HCT116 (cell line): ENCODE measurements at regions not wholly inside any gene's neighbourhood (a gene's known extent, or its start where the extent isn't known, plus 50 kb on each side); places are given as distances from the start of the nearest gene placed in this dataset.

Source experiments
- ATF3 ChIP-seq: IDR thresholded peaks from 2 replicates; pipeline ENCODE4 v1.6.1; 2012
- CTCF ChIP-seq, 3 experiments: fragments of 200-600 bp in 1 of 3; sonication (generic) in 1 of 3; IDR thresholded peaks in 2 of 3; conservative IDR thresholded peaks in 1 of 3; 2 replicates each; pipeline ENCODE4 v1.5.1; 2012 to 2017; ENCODE audit warnings: low read depth in 2 of 3, low read length in 2 of 3, antibody characterized with exemption in 1 of 3, borderline replicate concordance in 1 of 3, control low read depth in 1 of 3, mild to moderate bottlenecking in 1 of 3, mixed read lengths in 1 of 3, mixed run types in 1 of 3, moderate library complexity in 1 of 3; ENCODE audit not compliant: insufficient read depth in 1 of 3
- EZH2 ChIP-seq: fragments of 200-600 bp; sonication (generic); IDR thresholded peaks from 2 replicates; pipeline ENCODE4 v1.6.1; 2017; ENCODE audit warnings: antibody characterized with exemption, mixed run types
- POLR2AphosphoS5 ChIP-seq: IDR thresholded peaks from 2 replicates; pipeline ENCODE4 v1.6.1; 2011; ENCODE audit warnings: mild to moderate bottlenecking, low read depth, low read length, moderate library complexity
- SIN3A ChIP-seq: IDR thresholded peaks from 2 replicates; pipeline ENCODE4 v1.6.1; 2012; ENCODE audit warnings: low read depth
- TCF7L2 ChIP-seq: IDR thresholded peaks from 2 replicates; pipeline ENCODE4 v1.7.0; 2011; ENCODE audit warnings: borderline replicate concordance, inconsistent platforms; ENCODE audit not compliant: insufficient read depth, insufficient read length; ENCODE audit errors: extremely low read depth

DNA sequence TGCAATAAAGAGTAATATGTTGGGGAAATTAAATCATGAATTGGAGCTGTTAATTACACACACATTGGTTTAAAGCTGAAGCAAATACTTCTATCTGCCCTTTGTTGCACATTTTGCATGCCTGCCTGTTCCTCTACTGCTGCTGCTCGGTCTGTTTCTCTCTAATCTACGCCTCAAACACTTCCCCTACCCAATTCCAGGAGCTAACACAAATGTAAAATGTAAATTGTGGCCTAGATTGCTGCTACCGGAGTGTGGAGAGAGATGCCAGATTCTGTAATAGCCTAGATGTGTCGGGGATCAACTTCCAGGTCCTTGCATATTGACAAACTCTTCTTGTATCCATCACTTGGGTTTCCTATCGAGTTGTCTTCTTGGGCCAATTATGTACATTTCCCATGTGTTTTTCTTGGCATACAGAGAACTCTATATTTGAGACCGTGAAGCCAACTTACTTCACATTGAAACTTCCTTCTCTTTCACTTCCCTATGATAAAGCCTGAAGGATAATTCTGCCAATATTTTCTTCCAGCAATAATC lies 450.4 kb upstream of the NR2F2 start:
- TF ChIP-seq CTCF (IDR thresholded peaks at IDR 0.05 in 2 of 3, conservative IDR thresholded peaks at IDR 0.05 in 1 of 3; ENCODE audit: borderline replicate concordance in 1 of 3, insufficient read depth in 1 of 3, low read depth in 2 of 3, low read length in 2 of 3), result no peak
- no peak for TF ChIP-seq ATF3
- TF ChIP-seq EZH2, result no peak
- TF ChIP-seq TCF7L2, result no peak
- no peak for TF ChIP-seq POLR2AphosphoS5
- TF ChIP-seq SIN3A, result no peak
